NB4 (cell line): ENCODE measurements at regions not wholly inside any gene's neighbourhood (a gene's known extent, or its start where the extent isn't known, plus 50 kb on each side); places are given as distances from the start of the nearest gene placed in this dataset.

ENCODE experiments used
- CTCF ChIP-seq: IDR thresholded peaks from one replicate; pipeline ENCODE4 v1.5.1; 2012; ENCODE audit warnings: low read depth, low read length
- MAX ChIP-seq: IDR thresholded peaks from 2 replicates; pipeline ENCODE4 v1.6.1; 2011; ENCODE audit warnings: low read depth, low read length
- POLR2A ChIP-seq: IDR thresholded peaks from 2 replicates; pipeline ENCODE4 v1.6.1; 2011; ENCODE audit warnings: mild to moderate bottlenecking; ENCODE audit not compliant: insufficient read length; ENCODE audit errors: extremely low read depth

GRCh38 chr3:163722405-163722804 is 1355.9 kb downstream of the SI start:
- TF ChIP-seq CTCF (no peak), MAX (no peak), POLR2A (no peak)
